NCI-H1436 (cell line): ENCODE measurements at regions not wholly inside any gene's neighbourhood (a gene's known extent, or its start where the extent isn't known, plus 50 kb on each side); places are given as distances from the start of the nearest gene placed in this dataset.
A peak's percentile ranks its signal among the peaks of the same experiment; 100 is the strongest.
"Not testable (repeated sequence)": the region's sequence is repeated elsewhere in the genome, so short reads cannot be mapped to it uniquely, and the experiment has no call there.

Experiments used
- DNase-seq: peaks from one replicate; lab custom pipeline; 2025; lab: John Stamatoyannopoulos, UW

DNA sequence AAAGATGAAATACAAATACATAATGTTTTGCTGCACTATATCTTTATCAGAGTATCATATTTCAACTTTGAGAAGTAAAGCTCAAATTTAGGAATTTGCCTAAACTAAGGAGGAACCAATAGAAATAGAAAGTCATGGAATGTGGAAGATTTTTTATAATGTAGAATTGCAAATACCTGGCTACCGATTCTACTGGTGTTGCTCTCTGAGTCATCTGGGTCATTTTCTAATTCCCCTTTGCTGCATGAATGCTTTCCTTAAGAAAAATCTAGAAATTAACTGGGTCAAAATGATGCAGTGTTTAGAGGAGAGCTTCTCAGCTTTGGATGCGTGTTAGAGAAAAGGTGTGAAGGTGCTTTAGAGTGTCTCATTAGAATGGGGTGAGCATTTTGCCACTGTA is 568.9 kb upstream of the ANKRD30A start:
- no peak for DNase-seq

- DNase-seq: no peak
Measured at GRCh38 chr10:36555036-36555435, 570.4 kb upstream of the ANKRD30A start.

- DNase-seq: no peak
Measured at GRCh38 chr10:36547965-36548364, 577.4 kb upstream of the ANKRD30A start.

DNA sequence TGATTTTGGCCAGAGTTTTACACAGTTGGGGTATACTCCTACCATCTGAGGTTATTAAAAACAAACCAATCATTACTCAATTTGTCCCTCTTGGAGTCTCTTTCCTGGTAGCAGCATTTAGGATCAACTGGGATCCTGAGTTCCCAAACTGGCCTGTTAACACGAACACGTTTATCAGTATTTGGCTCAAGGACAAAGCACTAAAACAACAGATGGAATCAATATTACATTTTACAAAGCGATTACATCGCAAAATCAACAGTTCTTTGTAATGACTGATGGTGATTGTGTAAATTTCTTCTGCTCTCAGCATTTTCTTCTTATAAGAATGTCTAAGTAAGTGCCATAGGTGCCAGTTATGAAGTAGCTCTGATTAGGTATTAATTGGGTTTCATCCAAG is 582.9 kb upstream of the ANKRD30A start:
- no peak for DNase-seq

- no peak for DNase-seq
Measured at GRCh38 chr10:36540611-36541010, 584.8 kb upstream of the ANKRD30A start.

DNA sequence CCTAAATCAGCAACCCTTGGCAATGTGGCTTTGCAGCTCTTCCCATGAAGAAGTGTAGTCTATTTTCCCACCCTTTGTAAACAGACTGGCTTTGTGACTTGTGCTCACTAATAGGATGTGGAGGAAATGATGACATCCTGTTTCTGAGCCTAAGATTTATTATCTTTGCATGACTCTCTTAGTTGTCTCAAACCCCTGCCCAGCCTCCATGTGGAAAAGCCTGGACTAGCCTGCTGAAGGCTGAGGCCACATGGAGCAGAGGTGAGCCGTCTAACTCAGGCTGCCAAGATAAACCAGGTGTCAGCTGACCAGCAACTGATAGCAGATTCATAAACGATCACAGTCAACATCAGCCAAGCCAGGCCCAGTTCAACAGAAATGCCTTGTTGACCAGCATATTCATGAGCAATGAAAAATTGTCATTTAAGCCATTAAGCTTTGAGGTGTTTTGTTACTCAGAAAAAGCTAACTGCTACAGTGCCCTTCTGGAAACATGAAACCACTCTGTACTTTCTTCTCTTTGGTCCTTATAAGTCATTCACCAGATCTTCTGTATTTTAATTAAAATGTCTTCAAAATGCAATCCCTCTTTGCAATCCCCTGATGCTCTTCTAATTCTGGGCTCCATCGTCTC is 586.3 kb upstream of the ANKRD30A start:
- DNase-seq: peak; percentile 9

DNA sequence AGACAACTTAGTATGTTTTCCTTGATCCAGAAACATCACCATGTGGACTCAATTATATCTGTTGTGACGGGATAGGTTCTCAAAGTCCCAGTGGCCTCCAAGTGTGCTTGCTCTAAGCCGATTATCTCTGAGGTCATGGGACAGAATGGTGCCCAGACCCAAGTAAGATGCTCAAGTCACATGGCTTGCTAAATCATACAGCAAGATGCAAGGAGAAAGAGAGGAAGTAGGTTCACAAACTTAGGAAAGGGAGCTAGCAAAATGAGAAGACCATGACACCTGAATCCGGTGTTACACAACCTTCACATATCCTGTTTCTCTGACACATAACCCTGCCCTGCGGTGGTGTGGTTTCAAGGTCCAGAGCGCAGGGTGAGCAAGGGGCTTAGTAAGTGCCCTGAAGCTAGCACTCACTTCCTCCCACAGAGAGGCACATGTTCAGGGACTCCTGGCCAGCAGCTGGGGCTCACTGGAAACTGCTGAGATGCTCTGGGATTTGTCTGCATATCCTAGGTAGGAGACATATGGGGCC is 590.9 kb upstream of the ANKRD30A start:
- no peak for DNase-seq

- DNase-seq: no peak
Measured at GRCh38 chr10:36533861-36534260, 591.5 kb upstream of the ANKRD30A start.

- DNase-seq: no peak
Measured at GRCh38 chr10:36533316-36533715, 592.1 kb upstream of the ANKRD30A start.

GRCh38 chr10:36531621-36532020 is 593.8 kb upstream of the ANKRD30A start:
- DNase-seq: no peak

- DNase-seq: no peak
Measured at GRCh38 chr10:36526033-36526432, 599.4 kb upstream of the ANKRD30A start.

- DNase-seq: not testable (repeated sequence)
Measured at GRCh38 chr10:36524126-36524525, 601.3 kb upstream of the ANKRD30A start.

GRCh38 chr10:36519909-36520308 is 605.5 kb upstream of the ANKRD30A start:
- no peak for DNase-seq

- DNase-seq: no peak
Measured at GRCh38 chr10:36516281-36516680, 609.1 kb upstream of the ANKRD30A start.

GRCh38 chr10:36515319-36515718 is 610.1 kb upstream of the ANKRD30A start:
- no peak for DNase-seq

DNA sequence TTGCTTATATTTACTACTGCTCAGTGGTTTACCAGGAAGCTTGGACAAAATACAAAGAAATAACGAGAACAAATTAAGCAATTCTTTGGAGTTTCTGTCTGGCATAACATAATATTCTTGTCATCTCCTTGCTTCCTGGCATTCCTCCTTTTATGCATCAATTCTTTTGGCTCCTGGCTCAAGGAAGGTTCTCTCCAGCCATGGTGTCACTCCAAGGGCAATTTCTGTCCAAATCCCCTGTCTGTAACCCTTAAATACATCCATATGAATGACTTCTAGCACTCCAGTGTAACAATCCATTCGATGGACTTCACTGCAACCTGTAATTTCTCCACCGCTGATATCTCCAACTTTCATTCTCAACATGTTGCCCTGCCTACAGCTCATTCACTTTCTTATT is 617.7 kb upstream of the ANKRD30A start:
- no peak for DNase-seq

DNA sequence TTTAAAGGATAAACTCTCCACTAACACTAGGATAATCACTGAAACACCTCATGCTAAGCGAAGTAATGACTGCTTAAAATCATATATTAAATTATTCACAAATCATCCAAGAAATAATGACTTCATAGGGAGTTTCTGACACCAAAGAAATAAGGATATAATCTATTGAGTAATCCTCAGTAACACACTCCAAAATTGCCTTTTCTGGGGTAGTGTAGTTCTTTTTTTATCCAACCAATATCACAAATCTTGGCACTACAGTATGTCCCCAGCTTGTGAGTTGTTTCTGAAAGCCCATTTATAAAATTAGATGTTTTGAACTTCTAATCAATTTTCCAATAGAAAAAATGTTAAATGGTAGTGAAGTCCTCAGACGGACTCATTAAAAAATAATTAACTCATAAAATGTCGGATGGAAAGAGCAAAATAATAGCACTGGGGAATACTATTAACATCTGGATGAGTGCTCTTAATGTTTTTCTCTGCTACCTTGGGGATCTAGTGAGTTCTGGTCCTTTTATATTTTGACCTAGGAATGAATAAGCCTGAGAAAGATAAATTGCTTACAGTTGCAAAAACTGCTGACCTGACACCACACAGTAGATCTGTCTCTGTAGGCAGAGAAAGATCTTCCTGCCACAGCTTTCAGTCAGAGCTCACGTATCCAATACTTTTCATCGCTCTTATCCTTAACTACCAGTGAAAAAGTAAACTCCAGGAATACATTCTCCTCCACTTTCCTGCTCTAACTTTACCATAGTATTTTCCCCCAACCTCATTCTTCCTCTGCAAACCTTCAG is 618.5 kb upstream of the ANKRD30A start:
- DNase-seq: no peak

- DNase-seq: no peak
Measured at GRCh38 chr10:36506261-36506660, 619.1 kb upstream of the ANKRD30A start.

DNA sequence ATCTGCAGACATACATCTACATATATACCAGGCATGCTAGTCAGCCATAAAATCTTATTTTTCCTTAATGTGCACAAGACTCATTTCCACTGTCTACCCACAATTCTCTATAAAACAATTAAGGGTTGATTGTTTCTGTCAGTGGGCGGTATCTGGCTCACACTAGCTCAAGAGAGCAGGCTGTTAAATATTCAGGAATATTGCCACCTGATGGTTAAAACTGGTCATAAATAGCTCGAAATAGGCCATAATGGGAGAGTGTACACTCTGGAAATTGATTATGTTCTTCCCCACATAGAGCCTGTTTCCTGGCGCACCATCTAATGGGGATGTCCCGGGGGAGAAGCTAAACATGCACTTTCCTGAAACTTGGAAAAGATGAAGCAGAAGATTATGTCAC is 620.6 kb upstream of the ANKRD30A start:
- no peak for DNase-seq

DNA sequence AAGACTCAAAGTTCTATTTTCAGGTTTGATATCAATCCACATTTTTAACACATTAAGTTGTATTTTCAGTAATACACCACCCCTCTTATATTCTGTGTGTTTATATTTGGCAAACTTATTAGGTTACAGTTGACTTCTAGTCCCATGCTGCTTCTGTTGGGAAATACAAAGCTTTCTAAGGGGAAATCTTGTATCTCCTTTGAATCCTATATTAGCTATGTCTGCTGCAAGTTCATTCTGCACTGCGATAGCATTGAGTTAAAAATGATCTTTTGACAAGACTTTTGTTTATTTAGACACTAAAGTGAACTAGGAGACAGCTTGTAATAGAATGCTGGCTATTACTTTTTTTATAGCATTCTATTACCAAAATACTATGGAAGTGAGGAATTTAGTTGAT is 625.1 kb upstream of the ANKRD30A start:
- no peak for DNase-seq

GRCh38 chr10:36499693-36500092 is 625.7 kb upstream of the ANKRD30A start:
- no peak for DNase-seq

DNA sequence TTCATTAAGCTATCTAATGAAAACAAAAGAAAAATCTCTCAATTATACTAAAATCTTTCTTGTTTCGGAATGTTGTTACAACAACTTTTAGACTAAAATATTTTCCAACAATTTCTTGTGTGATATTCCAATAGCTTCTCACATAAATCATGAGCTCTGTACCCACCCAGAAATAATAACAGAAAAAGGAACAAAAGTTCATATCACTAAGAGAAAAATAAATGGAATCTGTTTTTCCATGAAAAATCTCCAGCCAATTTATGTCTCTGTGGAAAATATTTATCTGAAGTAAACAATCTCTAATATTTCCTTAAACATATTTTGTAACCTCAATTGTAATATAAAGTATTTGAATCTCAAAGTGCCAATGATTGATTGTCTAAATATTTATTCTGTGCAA is 628.6 kb upstream of the ANKRD30A start:
- DNase-seq: no peak

- no peak for DNase-seq
Measured at GRCh38 chr10:36494371-36494770, 631.0 kb upstream of the ANKRD30A start.

GRCh38 chr10:36493516-36493880 is 631.9 kb upstream of the ANKRD30A start:
- DNase-seq: no peak
